OCI-LY3 (cell line): ENCODE measurements at regions not wholly inside any gene's neighbourhood (a gene's known extent, or its start where the extent isn't known, plus 50 kb on each side); places are given as distances from the start of the nearest gene placed in this dataset.

Experiments used
- H2AFZ ChIP-seq: fragments of 200-600, 300-600 bp; shearing (Covaris generic); 2 replicates; pipeline ENCODE4 v1.6.0; 2014; ENCODE audit warnings: antibody characterized with exemption, low read depth, low read length
- H3K27ac ChIP-seq: fragments of 200-600, 300-600 bp; sonication (generic); 2 replicates; pipeline ENCODE4 v1.5.1; 2014; ENCODE audit warnings: mild to moderate bottlenecking, low read length, moderate library complexity, mixed read lengths
- H3K27me3 ChIP-seq: fragments of 200-600, 300-600 bp; sonication (generic); 2 replicates; pipeline ENCODE4 v1.6.1; 2014; ENCODE audit warnings: low read depth, low read length, mixed read lengths
- H3K36me3 ChIP-seq: fragments of 200-600, 300-600 bp; sonication (generic); replicated peaks from 2 replicates; pipeline ENCODE3; 2014; ENCODE audit warnings: low read depth, low read length, mixed read lengths
- H3K4me1 ChIP-seq: fragments of 300-600, 200-600 bp; sonication (generic); 2 replicates; pipeline ENCODE4 v1.6.1; 2014; ENCODE audit warnings: low read length, mixed read lengths
- H3K4me2 ChIP-seq: fragments of 200-600, 300-600 bp; sonication (generic); 2 replicates; pipeline ENCODE4 v1.6.1; 2014; ENCODE audit warnings: low read length, mixed read lengths
- H3K4me3 ChIP-seq: fragments of 300-600, 200-600 bp; sonication (generic); 2 replicates; pipeline ENCODE4 v1.5.1; 2014; ENCODE audit warnings: antibody characterized with exemption, mild to moderate bottlenecking, low read length, moderate library complexity
- H3K79me2 ChIP-seq: fragments of 300-600, 200-600 bp; shearing (Covaris generic); 2 replicates; pipeline ENCODE4 v1.6.1; 2014; ENCODE audit warnings: mild to moderate bottlenecking, low read length, mixed read lengths
- H3K9ac ChIP-seq: fragments of 300-600, 200-600 bp; shearing (Covaris generic); 2 replicates; pipeline ENCODE4 v1.6.0; 2014; ENCODE audit warnings: mild to moderate bottlenecking, low read length, moderate library complexity
- H3K9me3 ChIP-seq: fragments of 200-600, 300-600 bp; shearing (Covaris generic); 2 replicates; pipeline ENCODE4 v1.6.1; 2014; ENCODE audit warnings: low read length, mixed read lengths; ENCODE audit not compliant: insufficient read depth
- H4K20me1 ChIP-seq: fragments of 200-600, 300-600 bp; sonication (generic); 2 replicates; pipeline ENCODE4 v1.6.1; 2016; ENCODE audit warnings: low read length, mixed read lengths; ENCODE audit not compliant: insufficient read depth
- EZH2phosphoT487 ChIP-seq: fragments of 200-600 bp; shearing (Covaris generic); IDR thresholded peaks from 2 replicates; pipeline ENCODE4 v1.6.1; 2018; ENCODE audit warnings: antibody characterized with exemption, mixed run types, low read depth
- TF ChIP-seq, protein P1 (sequence below): fragments of 200-600, 300-600 bp; sonication (generic); IDR thresholded peaks from 2 replicates; pipeline ENCODE4 v1.5.1; 2014; ENCODE audit warnings: antibody characterized with exemption, low read length, low read depth

DNA sequence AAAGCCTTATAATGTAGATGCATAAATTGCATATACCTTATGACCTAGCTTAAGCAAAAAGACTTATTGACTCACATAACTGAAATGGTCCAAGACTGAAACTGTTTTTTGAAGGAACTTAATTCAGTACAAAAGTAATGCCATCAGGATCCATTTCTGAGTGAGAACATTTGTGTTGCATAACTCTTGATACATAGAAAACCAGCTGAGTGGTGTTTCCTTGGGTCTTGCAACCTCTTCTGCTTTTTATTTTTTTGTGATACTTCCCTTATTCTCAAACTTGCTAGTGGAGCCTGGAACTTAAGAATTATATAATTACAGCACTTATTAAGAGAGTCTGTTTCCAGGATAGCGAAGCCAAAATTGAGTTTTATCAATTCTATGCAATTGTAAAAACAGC, 272.0 kb downstream of the MAN2A1 start:
- Histone ChIP-seq H3K27ac (no peak overlapping the region), H3K9me3 (no peaks in the 10 kb centered on the region)

DNA sequence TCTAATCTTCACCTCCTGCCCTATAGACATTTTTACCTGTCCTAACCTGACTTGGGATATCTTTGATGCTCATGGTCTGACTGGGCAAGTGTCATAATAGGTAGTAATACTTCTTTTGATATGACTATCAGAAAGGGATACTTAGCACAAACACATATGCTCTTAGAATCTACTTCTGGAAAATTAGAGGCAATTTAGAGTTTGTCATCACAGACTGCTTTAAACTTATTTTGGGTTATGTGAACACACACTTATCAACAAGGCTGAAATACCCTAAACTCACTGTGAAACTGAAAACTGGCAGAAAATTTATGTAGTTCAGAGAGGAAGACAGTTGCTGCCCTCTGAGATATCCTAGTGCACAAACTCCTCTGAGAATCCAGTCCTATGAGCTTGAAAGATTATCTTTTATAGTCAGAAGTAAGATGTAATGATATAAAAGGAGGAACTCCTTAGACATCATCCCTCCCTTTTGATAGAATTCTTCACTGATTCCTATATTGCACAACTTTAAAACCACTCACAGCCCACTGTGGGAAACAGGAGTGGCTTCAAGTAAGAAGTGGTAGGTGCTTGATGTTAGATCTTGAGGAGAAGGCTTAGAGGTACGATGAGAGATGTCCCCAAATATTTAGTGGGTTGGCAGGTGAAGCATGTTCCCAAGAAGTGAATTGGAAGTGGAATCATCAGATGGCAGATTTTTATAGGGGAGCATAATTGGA, 273.3 kb downstream of the MAN2A1 start:
- H3K9me3 ChIP-seq: no peaks in the 10 kb centered on the region
- no peaks in the 10 kb centered on the region for H4K20me1 ChIP-seq
- peak overlapping the region; percentile 62 for H3K4me2 ChIP-seq
- H2AFZ ChIP-seq: no peak overlapping the region
- no peaks in the 10 kb centered on the region for H3K27me3 ChIP-seq
- H3K4me1 ChIP-seq: peaks cover 50% of the 10 kb centered on the region
- no peak overlapping the region for H3K4me3 ChIP-seq
- peak overlapping the region; percentile 52 for H3K27ac ChIP-seq
- H3K36me3 ChIP-seq: no peaks in the 10 kb centered on the region
- H3K79me2 ChIP-seq: no peaks in the 10 kb centered on the region
- H3K9ac ChIP-seq: no peak overlapping the region
- no peak for TF ChIP-seq EZH2phosphoT487
- TF ChIP-seq, protein P1, sequence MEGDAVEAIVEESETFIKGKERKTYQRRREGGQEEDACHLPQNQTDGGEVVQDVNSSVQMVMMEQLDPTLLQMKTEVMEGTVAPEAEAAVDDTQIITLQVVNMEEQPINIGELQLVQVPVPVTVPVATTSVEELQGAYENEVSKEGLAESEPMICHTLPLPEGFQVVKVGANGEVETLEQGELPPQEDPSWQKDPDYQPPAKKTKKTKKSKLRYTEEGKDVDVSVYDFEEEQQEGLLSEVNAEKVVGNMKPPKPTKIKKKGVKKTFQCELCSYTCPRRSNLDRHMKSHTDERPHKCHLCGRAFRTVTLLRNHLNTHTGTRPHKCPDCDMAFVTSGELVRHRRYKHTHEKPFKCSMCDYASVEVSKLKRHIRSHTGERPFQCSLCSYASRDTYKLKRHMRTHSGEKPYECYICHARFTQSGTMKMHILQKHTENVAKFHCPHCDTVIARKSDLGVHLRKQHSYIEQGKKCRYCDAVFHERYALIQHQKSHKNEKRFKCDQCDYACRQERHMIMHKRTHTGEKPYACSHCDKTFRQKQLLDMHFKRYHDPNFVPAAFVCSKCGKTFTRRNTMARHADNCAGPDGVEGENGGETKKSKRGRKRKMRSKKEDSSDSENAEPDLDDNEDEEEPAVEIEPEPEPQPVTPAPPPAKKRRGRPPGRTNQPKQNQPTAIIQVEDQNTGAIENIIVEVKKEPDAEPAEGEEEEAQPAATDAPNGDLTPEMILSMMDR: no peak

More for the DNA sequence above, 272.0 kb downstream of the MAN2A1 start:
- no peak for TF ChIP-seq EZH2phosphoT487
- no peak overlapping the region for H2AFZ ChIP-seq
- no peak overlapping the region for H3K9ac ChIP-seq
- H4K20me1 ChIP-seq: no peaks in the 10 kb centered on the region
- H3K4me1 ChIP-seq: peaks cover 45% of the 10 kb centered on the region
- H3K4me3 ChIP-seq: no peak overlapping the region
- no peaks in the 10 kb centered on the region for H3K79me2 ChIP-seq
- H3K27me3 ChIP-seq: no peaks in the 10 kb centered on the region
- no peaks in the 10 kb centered on the region for H3K36me3 ChIP-seq
- H3K4me2 ChIP-seq: no peak overlapping the region

DNA sequence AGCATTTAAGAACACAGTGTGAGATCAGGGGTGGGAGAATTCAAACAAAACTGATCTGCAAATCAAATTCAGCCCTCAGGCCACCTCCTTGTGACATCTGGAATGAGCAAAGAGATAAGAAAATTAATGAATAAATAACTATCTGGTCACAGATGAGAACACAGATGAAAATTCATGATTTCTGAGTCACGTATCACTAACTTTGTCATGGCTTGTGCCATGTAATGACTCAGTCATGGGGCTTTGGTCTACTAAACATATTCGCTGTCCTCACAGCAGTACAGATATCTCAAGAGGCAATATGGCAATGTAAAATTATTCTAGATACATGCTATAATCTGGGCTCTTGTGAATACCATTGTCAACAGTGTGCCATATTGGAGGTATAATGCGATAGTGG, 274.4 kb downstream of the MAN2A1 start:
- Histone ChIP-seq H3K9ac (no peak overlapping the region), H3K4me1 (peaks cover 50% of the 10 kb centered on the region), H3K4me2 (peak overlapping the region; percentile 62), H4K20me1 (no peaks in the 10 kb centered on the region), H3K9me3 (no peaks in the 10 kb centered on the region), H3K36me3 (no peaks in the 10 kb centered on the region), H3K27me3 (no peaks in the 10 kb centered on the region), H2AFZ (no peak overlapping the region), H3K79me2 (no peaks in the 10 kb centered on the region), H3K4me3 (no peak overlapping the region), H3K27ac (peak overlapping the region; percentile 52; the same call in 1 of the 2 replicates)
- TF ChIP-seq, protein P1: no peak
- no peak for TF ChIP-seq EZH2phosphoT487

DNA sequence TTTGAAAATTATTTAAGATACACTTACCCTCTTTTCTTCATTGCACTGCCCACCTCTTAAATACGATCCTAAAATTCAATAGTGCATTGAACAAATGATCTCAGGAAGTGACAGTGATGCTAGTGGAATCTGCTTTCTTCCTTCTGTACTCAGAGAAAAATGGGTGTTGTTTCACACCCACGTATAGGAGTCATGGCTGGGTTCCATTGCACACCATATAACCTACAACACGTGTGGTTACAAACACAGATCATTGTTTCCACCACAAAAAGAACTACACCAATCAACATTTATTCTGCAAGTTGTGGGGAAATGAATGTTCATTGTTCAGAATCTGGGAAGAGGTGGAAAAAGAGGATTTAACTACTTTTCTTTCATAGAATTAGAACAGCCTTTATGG, 275.9 kb downstream of the MAN2A1 start:
- Histone ChIP-seq H2AFZ (no peak overlapping the region), H4K20me1 (no peaks in the 10 kb centered on the region), H3K4me3 (no peak overlapping the region), H3K4me1 (peaks cover 50% of the 10 kb centered on the region), H3K27me3 (no peaks in the 10 kb centered on the region), H3K36me3 (no peaks in the 10 kb centered on the region), H3K9me3 (no peaks in the 10 kb centered on the region), H3K27ac (no peak overlapping the region; the same call in 1 of the 2 replicates), H3K9ac (no peak overlapping the region), H3K79me2 (no peaks in the 10 kb centered on the region), H3K4me2 (peak overlapping the region; percentile 62; the same call in 1 of the 2 replicates)
- TF ChIP-seq, protein P1: no peak
- TF ChIP-seq EZH2phosphoT487: no peak
